Glomerular endothelial cell (primary cell): ENCODE measurements at regions not wholly inside any gene's neighbourhood (a gene's known extent, or its start where the extent isn't known, plus 50 kb on each side); places are given as distances from the start of the nearest gene placed in this dataset.

Source experiments
- DNase-seq: peaks from one replicate; pipeline ENCODE4 v3.0.0-alpha.2; 2011; ENCODE audit warnings: low read depth, low spot score; ENCODE audit errors: extremely low read depth

- DNase-seq = no peak
These were observed 52.5 kb downstream of the PF4 start for GRCh38 chr4:73929278-73929677.

- DNase-seq = no peak
These were observed 54.4 kb downstream of the CXCL1 start for GRCh38 chr4:73923631-73923937.

- peak; percentile 31 for DNase-seq
These were observed 53.8 kb downstream of the CXCL1 start for GRCh38 chr4:73922766-73923630.

DNA sequence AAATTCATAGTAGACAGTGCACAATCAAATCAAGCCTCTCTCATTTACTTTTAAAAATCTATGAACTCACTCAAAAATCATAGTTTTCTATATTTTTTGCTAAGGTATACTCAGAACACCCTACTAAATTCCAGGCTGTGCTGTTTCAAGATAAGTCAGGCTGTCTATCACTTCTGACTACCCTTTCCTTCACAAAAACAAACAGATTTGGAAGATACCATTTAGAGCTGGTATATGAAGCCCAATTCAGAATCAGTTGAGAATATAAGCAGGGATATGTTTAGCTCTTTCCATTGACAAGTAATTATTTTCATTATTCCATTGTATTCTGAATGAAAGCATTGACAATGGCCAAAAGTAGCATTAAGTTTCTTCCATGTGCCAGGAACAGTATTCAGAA, 53.1 kb downstream of the CXCL1 start:
- DNase-seq = no peak
